B cell (primary cell): ENCODE measurements at regions not wholly inside any gene's neighbourhood (a gene's known extent, or its start where the extent isn't known, plus 50 kb on each side); places are given as distances from the start of the nearest gene placed in this dataset.

Source experiments
- ATAC-seq: fragments of 200-7000 bp; cut with Tn5 transposase; one replicate; pipeline ENCODE4 v1.10.0; 2021; ENCODE audit warnings: low read depth, mild to moderate bottlenecking, moderate number of reproducible peaks, moderate library complexity
- CTCF ChIA-PET: fragments of 350-600 bp; sonication (Branson Sonifier 250); formaldehyde crosslinking; loops from one replicate; lab custom pipeline; 2021; ENCODE audit warnings: antibody characterized with exemption, inconsistent platforms; lab: Charles Lee
- POLR2A ChIA-PET: fragments of 350-600 bp; sonication (Branson Sonifier 250); formaldehyde crosslinking; loops from one replicate; lab custom pipeline; 2021; ENCODE audit warnings: antibody characterized with exemption; lab: Charles Lee
- DNase-seq: peaks from one replicate; pipeline ENCODE4 v3.0.0; 2013
- H2AFZ ChIP-seq: 2 replicates; pipeline ENCODE4 v1.6.1; 2012; ENCODE audit warnings: mild to moderate bottlenecking, low read depth, low read length; ENCODE audit not compliant: insufficient read depth, poor library complexity, severe bottlenecking
- H3K27ac ChIP-seq, 2 donors: 1 replicate in 1 of 2; 2 replicates in 1 of 2; pipeline ENCODE4 v1.5.1; 2012 to 2013; ENCODE audit warnings: low read length in 2 of 2, mild to moderate bottlenecking in 2 of 2, moderate library complexity in 1 of 2
- H3K27me3 ChIP-seq, 4 experiments: fragments of 200-600 bp in 1 of 4; sonication (generic) in 1 of 4; replicated peaks in 1 of 4; 1 replicate in 2 of 4; 2 replicates in 2 of 4; pipeline versions ENCODE4 v1.6.1 to v1.7.0; 2013 to 2016; ENCODE audit warnings: low read length in 3 of 4, mild to moderate bottlenecking in 2 of 4, mixed read lengths in 1 of 4, moderate library complexity in 1 of 4; ENCODE audit not compliant: insufficient read depth in 4 of 4, control insufficient read depth in 3 of 4; ENCODE audit errors: control extremely low read depth in 1 of 4
- H3K36me3 ChIP-seq, 2 experiments: replicated peaks in 1 of 2; 1 replicate in 1 of 2; 2 replicates in 1 of 2; pipeline versions ENCODE4 v1.6.1 to v1.7.1; 2013; ENCODE audit warnings: low read length in 1 of 2; ENCODE audit not compliant: insufficient read depth in 2 of 2, control insufficient read depth in 1 of 2; ENCODE audit errors: control extremely low read depth in 1 of 2, extremely low read depth in 1 of 2
- H3K4me1 ChIP-seq, 2 donors: fragments of 200-600 bp in 1 of 2; sonication (generic) in 1 of 2; 1 replicate in 1 of 2; 2 replicates in 1 of 2; pipeline versions ENCODE4 v1.5.1 to v1.6.1; 2013 to 2017; ENCODE audit warnings: low read length in 2 of 2; ENCODE audit not compliant: control insufficient read depth in 2 of 2, insufficient read depth in 2 of 2
- H3K4me2 ChIP-seq: replicated peaks from 2 replicates; pipeline ENCODE3; 2012; ENCODE audit warnings: mild to moderate bottlenecking, low read depth, low read length; ENCODE audit not compliant: poor library complexity, severe bottlenecking
- H3K4me3 ChIP-seq, 5 experiments: fragments of 200-600 bp in 1 of 5; sonication (generic) in 1 of 5; 1 replicate in 3 of 5; 2 replicates in 2 of 5; pipeline versions ENCODE4 v1.5.1 to v1.7.0; 2011 to 2016; ENCODE audit warnings: low read length in 4 of 5, mild to moderate bottlenecking in 4 of 5, low read depth in 2 of 5, control low read depth in 1 of 5, moderate library complexity in 1 of 5; ENCODE audit not compliant: insufficient read depth in 1 of 5; ENCODE audit errors: control extremely low read depth in 1 of 5, extremely low read depth in 1 of 5
- H3K79me2 ChIP-seq: fragments of 200-600 bp; sonication (generic); one replicate; pipeline ENCODE4 v1.6.0; 2016; ENCODE audit warnings: low read length; ENCODE audit not compliant: control insufficient read depth, insufficient read depth
- H3K9ac ChIP-seq: fragments of 200-600 bp; sonication (generic); 2 replicates; pipeline ENCODE4 v1.6.1; 2017; ENCODE audit warnings: mild to moderate bottlenecking, low read length, moderate library complexity
- H3K9me3 ChIP-seq, 3 donors: one replicate each; pipeline versions ENCODE4 v1.6.1 to v1.7.1; 2013; ENCODE audit warnings: low read length in 2 of 3; ENCODE audit not compliant: control insufficient read depth in 2 of 3, insufficient read depth in 1 of 3; ENCODE audit errors: control extremely low read depth in 1 of 3
- H4K20me1 ChIP-seq: 2 replicates; pipeline ENCODE4 v1.6.0; 2012; ENCODE audit warnings: mild to moderate bottlenecking, low read length; ENCODE audit not compliant: insufficient read depth, control insufficient read depth, poor library complexity, severe bottlenecking
- H3K27ac Mint-ChIP-seq: one replicate; pipeline ENCODE4 v1.8.0; 2021; ENCODE audit warnings: mixed read lengths
- H3K27me3 Mint-ChIP-seq: one replicate; pipeline ENCODE4 v1.8.0; 2021; ENCODE audit warnings: mixed read lengths
- H3K4me1 Mint-ChIP-seq: one replicate; pipeline ENCODE4 v1.8.0; 2021; ENCODE audit warnings: mixed read lengths
- H3K4me3 Mint-ChIP-seq: one replicate; pipeline ENCODE4 v1.8.0; 2021; ENCODE audit warnings: mixed read lengths
- H3K9me3 Mint-ChIP-seq: one replicate; pipeline ENCODE4 v1.8.0; 2022; ENCODE audit warnings: mixed read lengths; ENCODE audit not compliant: insufficient read depth
- EZH2 ChIP-seq: IDR thresholded peaks from 2 replicates; pipeline ENCODE4 v1.6.1; 2012; ENCODE audit warnings: borderline replicate concordance, low read depth, mild to moderate bottlenecking, moderate library complexity, low read length; ENCODE audit not compliant: insufficient read depth, poor library complexity, severe bottlenecking
- WGBS: methylation state at CpG from one replicate; pipeline ENCODE4 v1.1.5; 2013; ENCODE audit warnings: missing lambda C conversion rate; ENCODE audit not compliant: insufficient coverage; 5-methylcytosine and 5-hydroxymethylcytosine counted together
- intact Hi-C: fragments of 100-400 bp; cut with micrococcal nuclease; formaldehyde crosslinking; loops from one replicate; pipeline ENCODE4 v1.10.0; 2022
- TF ChIP-seq, protein P1 (sequence below): fragments of 200-600 bp; IDR thresholded peaks from one replicate; pipeline ENCODE4 v1.8.0; 2022; ENCODE audit warnings: antibody characterized with exemption, mild to moderate bottlenecking

DNA sequence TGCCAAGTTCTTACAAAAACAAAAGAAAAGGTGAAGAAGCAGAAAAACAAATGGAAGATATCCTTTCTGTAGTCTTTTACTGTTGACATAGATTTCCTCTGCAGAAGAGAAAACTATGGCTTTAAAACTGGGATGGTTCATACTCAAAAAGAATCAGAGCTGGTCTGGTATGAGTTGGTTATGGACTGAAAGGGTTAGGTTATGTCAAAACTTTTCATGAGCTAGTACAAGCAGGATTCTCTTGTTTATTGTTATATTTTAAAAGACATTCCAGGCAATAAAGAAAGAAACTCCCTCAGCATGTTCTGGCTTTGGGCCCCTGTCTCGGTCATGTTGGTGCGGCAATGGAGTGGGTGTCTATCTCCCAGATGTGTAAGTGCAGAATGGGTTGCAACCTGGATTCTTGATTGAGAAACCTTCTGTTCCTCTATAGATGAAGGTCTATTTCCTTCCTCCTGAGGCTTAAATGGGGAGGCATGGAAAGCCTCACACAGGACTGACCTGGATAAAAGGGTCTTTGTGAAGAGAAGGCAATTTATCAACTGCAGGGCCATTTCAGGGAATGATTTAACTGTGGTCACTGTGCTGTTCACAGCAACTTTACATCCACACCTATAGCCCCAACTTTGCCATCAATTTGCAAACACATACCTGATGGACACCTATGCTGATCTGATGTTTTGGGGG lies 209.6 kb upstream of the TNC start:
- no peak overlapping the region for H3K27ac Mint-ChIP-seq
- H3K9me3 Mint-ChIP-seq, result no peaks in the 10 kb centered on the region
- Histone ChIP-seq H3K79me2 (no peaks in the 10 kb centered on the region), H3K36me3 (no peaks in the 10 kb centered on the region), H3K27ac (no peak overlapping the region), H2AFZ (no peak overlapping the region), H3K27me3 (peaks cover 0 to 3% (median 0%) of the 10 kb centered on the region in 4 experiments), H3K9me3 (no peaks in the 10 kb centered on the region), H3K4me2 (no peak overlapping the region), H3K9ac (no peak overlapping the region), H3K4me3 (no peak overlapping the region), H4K20me1 (no peaks in the 10 kb centered on the region), H3K4me1 (no peaks in the 10 kb centered on the region)
- ATAC-seq (no peak), DNase-seq (no peak)
- TF ChIP-seq, protein P1, sequence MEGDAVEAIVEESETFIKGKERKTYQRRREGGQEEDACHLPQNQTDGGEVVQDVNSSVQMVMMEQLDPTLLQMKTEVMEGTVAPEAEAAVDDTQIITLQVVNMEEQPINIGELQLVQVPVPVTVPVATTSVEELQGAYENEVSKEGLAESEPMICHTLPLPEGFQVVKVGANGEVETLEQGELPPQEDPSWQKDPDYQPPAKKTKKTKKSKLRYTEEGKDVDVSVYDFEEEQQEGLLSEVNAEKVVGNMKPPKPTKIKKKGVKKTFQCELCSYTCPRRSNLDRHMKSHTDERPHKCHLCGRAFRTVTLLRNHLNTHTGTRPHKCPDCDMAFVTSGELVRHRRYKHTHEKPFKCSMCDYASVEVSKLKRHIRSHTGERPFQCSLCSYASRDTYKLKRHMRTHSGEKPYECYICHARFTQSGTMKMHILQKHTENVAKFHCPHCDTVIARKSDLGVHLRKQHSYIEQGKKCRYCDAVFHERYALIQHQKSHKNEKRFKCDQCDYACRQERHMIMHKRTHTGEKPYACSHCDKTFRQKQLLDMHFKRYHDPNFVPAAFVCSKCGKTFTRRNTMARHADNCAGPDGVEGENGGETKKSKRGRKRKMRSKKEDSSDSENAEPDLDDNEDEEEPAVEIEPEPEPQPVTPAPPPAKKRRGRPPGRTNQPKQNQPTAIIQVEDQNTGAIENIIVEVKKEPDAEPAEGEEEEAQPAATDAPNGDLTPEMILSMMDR, result no peak
- no peak for TF ChIP-seq EZH2
- no peaks in the 10 kb centered on the region for H3K27me3 Mint-ChIP-seq
- no CpG with 5 or more reads among the region's 2 CpGs for WGBS
- intact Hi-C loops, result no loop called here
- no peaks in the 10 kb centered on the region for H3K4me1 Mint-ChIP-seq
- no peak overlapping the region for H3K4me3 Mint-ChIP-seq
- POLR2A ChIA-PET, result no interaction called here
- CTCF ChIA-PET, result no interaction called here

DNA sequence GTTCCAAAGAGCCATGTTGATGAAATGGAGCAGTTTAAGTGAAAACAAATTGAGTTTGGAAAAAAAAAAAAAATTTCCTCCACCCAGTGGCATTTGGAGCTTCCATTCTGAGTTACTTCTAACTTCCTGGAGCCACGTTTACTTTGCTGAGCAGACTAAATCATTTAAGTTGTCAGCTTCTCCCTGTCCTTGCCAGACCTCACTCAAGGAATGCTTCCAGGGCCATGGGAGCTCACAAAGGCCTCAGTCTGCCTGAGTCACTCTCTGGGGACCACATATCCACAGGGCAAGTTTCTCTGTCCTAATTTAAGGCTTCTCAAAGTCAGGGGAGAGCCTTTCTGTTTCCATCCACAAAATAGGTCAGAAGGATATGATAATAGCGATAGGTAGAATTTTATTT lies 210.3 kb upstream of the TNC start:
- Mint-ChIP-seq H3K4me3 (no peak overlapping the region), H3K27me3 (no peaks in the 10 kb centered on the region), H3K27ac (no peak overlapping the region), H3K9me3 (no peaks in the 10 kb centered on the region), H3K4me1 (no peaks in the 10 kb centered on the region)
- no peaks in the 10 kb centered on the region for H4K20me1 ChIP-seq
- H3K36me3 ChIP-seq, result no peaks in the 10 kb centered on the region
- CTCF ChIA-PET, result no interaction called here
- intact Hi-C loops, result no loop called here
- 8% methylated on average over 1 of the region's 2 CpGs for WGBS
- TF ChIP-seq, protein P1, result no peak
- TF ChIP-seq EZH2, result no peak
- ATAC-seq (no peak), DNase-seq (no peak)
- H3K4me2 ChIP-seq, result no peak overlapping the region
- no peaks in the 10 kb centered on the region for H3K4me1 ChIP-seq
- POLR2A ChIA-PET, result no interaction called here
- H3K79me2 ChIP-seq, result no peaks in the 10 kb centered on the region
- H2AFZ ChIP-seq, result no peak overlapping the region
- peaks cover 0 to 3% (median 0%) of the 10 kb centered on the region in 4 experiments for H3K27me3 ChIP-seq
- H3K9me3 ChIP-seq, result no peaks in the 10 kb centered on the region
- H3K4me3 ChIP-seq, result no peak overlapping the region
- no peak overlapping the region for H3K9ac ChIP-seq
- no peak overlapping the region for H3K27ac ChIP-seq
